ENCODE measurements at regions not wholly inside any gene's neighbourhood (a gene's known extent, or its start where the extent isn't known, plus 50 kb on each side); places are given as distances from the start of the nearest gene placed in this dataset.

DNA sequence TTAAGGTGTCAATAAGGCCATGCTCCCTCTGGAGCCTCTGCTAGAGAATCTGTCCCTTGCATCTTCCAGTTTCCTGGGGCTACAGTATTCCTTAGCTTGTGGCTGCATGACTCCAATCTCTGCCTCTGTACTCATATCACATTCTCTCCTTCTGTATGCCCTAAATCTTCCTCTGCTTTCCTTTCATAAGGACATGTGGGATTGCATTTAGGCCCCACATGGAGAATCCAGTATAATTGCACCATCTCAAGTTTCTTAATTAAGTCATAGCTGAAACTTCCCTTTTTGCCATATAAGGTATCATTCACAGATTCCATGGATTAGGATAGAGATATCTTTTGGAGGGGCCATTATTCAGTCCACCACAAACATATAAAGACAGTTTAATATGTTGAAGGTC, 409.8 kb upstream of the TMCO5A start:
- TF ChIP-seq TCF7L2 (IDR thresholded peaks at IDR 0.05; ENCODE audit: low read depth, low read length): no peak
- TF ChIP-seq POLR2AphosphoS5 (IDR thresholded peaks at IDR 0.05; ENCODE audit: low read depth, low read length): no peak
- no peak for TF ChIP-seq SIN3A (IDR thresholded peaks at IDR 0.05; ENCODE audit: borderline replicate concordance, insufficient read depth, low read depth, low read length)
- TF ChIP-seq CTCF (IDR thresholded peaks at IDR 0.05): no peak
- no peak for TF ChIP-seq REST (IDR thresholded peaks at IDR 0.05; ENCODE audit: insufficient read depth in 1 of 2, low read depth in 2 of 2, low read length in 1 of 2)
- Histone ChIP-seq H3K4me1 (ENCODE audit: control insufficient read depth, insufficient read depth, low read length) (no peaks in the 10 kb centered on the region), H3K9me3 (ENCODE audit: control insufficient read depth, insufficient read depth, low read depth, low read length) (no peaks in the 10 kb centered on the region), H3K27me3 (ENCODE audit: control insufficient read depth, insufficient read depth, low read length) (no peaks in the 10 kb centered on the region), H3K36me3 (ENCODE audit: control insufficient read depth, insufficient read depth, low read length) (no peaks in the 10 kb centered on the region), H3K4me3 (ENCODE audit: low read depth in 2 of 2, low read length in 2 of 2) (no peak overlapping the region), H3K27ac (ENCODE audit: low read length) (no peak overlapping the region)
- intact Hi-C loops (cut with micrococcal nuclease; ENCODE audit: unreplicated experiment) (no loop called here), in situ Hi-C loops (cut with HindIII; ENCODE audit: low pct_unique_long_range_greater_than_20kb, low sequenced_read_pairs) (no loop called here)
- DNase-seq (ENCODE audit: low read depth, low spot score) (no peak), ATAC-seq (no peak)
- BruUV-seq (replicated peaks): no TSS peak
- ChIA-PET POLR2A (no interaction called here), CTCF (no interaction called here)

DNA sequence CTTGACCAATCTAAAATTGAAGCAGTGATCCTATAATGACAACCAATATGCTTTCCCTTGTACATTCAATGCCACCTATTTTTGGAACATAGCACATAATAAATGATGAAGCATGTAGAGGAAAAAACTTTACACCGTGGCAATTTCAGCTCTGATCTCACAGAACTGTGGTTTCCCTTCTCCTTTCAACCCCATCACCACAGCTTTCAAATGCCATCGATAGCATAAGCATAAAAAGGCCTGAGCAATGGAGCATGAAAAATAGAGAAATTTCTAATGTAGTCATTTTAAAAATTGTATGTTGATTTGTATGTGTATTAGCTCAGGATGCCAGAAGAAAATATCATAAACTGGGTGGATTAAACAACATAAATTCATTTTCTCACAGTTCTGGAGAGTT, 406.0 kb upstream of the TMCO5A start:
- Histone ChIP-seq H3K27ac (ENCODE audit: low read length) (no peak overlapping the region), H3K4me3 (ENCODE audit: low read depth in 2 of 2, low read length in 2 of 2) (no peak overlapping the region), H3K4me1 (ENCODE audit: control insufficient read depth, insufficient read depth, low read length) (no peaks in the 10 kb centered on the region), H3K36me3 (ENCODE audit: control insufficient read depth, insufficient read depth, low read length) (no peaks in the 10 kb centered on the region), H3K9me3 (ENCODE audit: control insufficient read depth, insufficient read depth, low read depth, low read length) (no peaks in the 10 kb centered on the region), H3K27me3 (ENCODE audit: control insufficient read depth, insufficient read depth, low read length) (no peaks in the 10 kb centered on the region)
- ATAC-seq (no peak), DNase-seq (ENCODE audit: low read depth, low spot score) (no peak)
- in situ Hi-C loops (cut with HindIII; ENCODE audit: low pct_unique_long_range_greater_than_20kb, low sequenced_read_pairs): no loop called here
- intact Hi-C loops (cut with micrococcal nuclease; ENCODE audit: unreplicated experiment): no loop called here
- BruUV-seq (replicated peaks): no TSS peak
- ChIA-PET POLR2A (no interaction called here), CTCF (no interaction called here)
- TF ChIP-seq CTCF (IDR thresholded peaks at IDR 0.05) (no peak), REST (IDR thresholded peaks at IDR 0.05; ENCODE audit: insufficient read depth in 1 of 2, low read depth in 2 of 2, low read length in 1 of 2) (no peak), TCF7L2 (IDR thresholded peaks at IDR 0.05; ENCODE audit: low read depth, low read length) (no peak), POLR2AphosphoS5 (IDR thresholded peaks at IDR 0.05; ENCODE audit: low read depth, low read length) (no peak), SIN3A (IDR thresholded peaks at IDR 0.05; ENCODE audit: borderline replicate concordance, insufficient read depth, low read depth, low read length) (no peak)

All from Panc1 (cell line).